Activated CD8-positive, alpha-beta T cell treated with anti-CD3 and anti-CD28 coated beads for 36 hours (primary cell): ENCODE measurements at regions not wholly inside any gene's neighbourhood (a gene's known extent, or its start where the extent isn't known, plus 50 kb on each side); places are given as distances from the start of the nearest gene placed in this dataset.

Experiments
- ATAC-seq: fragments of 200-7000 bp; cut with Tn5 transposase; one replicate; pipeline ENCODE4 v1.10.0; 2021; ENCODE audit warnings: mild to moderate bottlenecking, moderate library complexity
- CTCF ChIA-PET: fragments of 350-600 bp; sonication (Branson Sonifier 250); formaldehyde crosslinking; loops from one replicate; lab custom pipeline; 2021; ENCODE audit warnings: antibody characterized with exemption; lab: Charles Lee
- POLR2A ChIA-PET: fragments of 350-600 bp; sonication (Branson Sonifier 250); formaldehyde crosslinking; loops from one replicate; lab custom pipeline; 2021; ENCODE audit warnings: antibody characterized with exemption; lab: Charles Lee
- DNase-seq: peaks from one replicate; pipeline ENCODE4 v3.0.0-alpha.2; 2020
- H3K27ac Mint-ChIP-seq: one replicate; pipeline ENCODE4 v1.8.0; 2021; ENCODE audit warnings: mild to moderate bottlenecking, mixed read lengths
- H3K27me3 Mint-ChIP-seq: one replicate; pipeline ENCODE4 v1.8.0; 2021; ENCODE audit warnings: mixed read lengths
- H3K36me3 Mint-ChIP-seq: one replicate; pipeline ENCODE4 v1.8.0; 2021; ENCODE audit warnings: low read depth, mixed read lengths
- H3K4me1 Mint-ChIP-seq: one replicate; pipeline ENCODE4 v1.8.0; 2021; ENCODE audit warnings: low read depth, mixed read lengths
- H3K4me3 Mint-ChIP-seq: one replicate; pipeline ENCODE4 v1.8.0; 2021; ENCODE audit warnings: mild to moderate bottlenecking, moderate library complexity, mixed read lengths
- H3K9me3 Mint-ChIP-seq: one replicate; pipeline ENCODE4 v1.8.0; 2021; ENCODE audit warnings: mixed read lengths
- intact Hi-C: fragments of 100-400 bp; cut with micrococcal nuclease; formaldehyde crosslinking; loops from one replicate; pipeline ENCODE4 v1.10.0; 2022
- TF ChIP-seq, protein P1 (sequence below): fragments of 200-600 bp; IDR thresholded peaks from one replicate; pipeline ENCODE4 v1.8.0; 2022; ENCODE audit warnings: antibody characterized with exemption, mild to moderate bottlenecking

DNA sequence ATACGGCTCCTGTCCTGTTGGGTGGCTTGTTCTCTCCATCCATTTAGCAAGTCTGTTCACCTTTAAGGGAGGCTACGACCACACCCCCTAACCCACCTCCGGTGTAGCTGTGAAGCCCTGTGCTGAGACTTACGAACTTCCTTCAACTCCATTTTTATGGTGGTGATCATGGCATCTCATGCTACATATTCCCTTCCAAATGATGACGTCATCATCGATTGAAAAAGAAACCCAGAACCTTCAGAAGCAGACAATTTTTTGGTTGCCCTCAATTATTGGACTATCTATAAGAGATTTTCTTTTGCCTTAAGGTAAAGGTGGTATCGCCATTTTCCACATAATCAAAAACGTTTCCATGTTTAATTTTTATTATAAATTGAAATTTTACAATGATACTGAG is 389.0 kb downstream of the CBLN4 start:
- DNase-seq (no peak), ATAC-seq (no peak)
- Mint-ChIP-seq H3K27ac (no peak overlapping the region), H3K9me3 (peaks cover 10% of the 10 kb centered on the region), H3K4me1 (no peaks in the 10 kb centered on the region), H3K27me3 (no peaks in the 10 kb centered on the region), H3K36me3 (no peaks in the 10 kb centered on the region), H3K4me3 (no peak overlapping the region)
- CTCF ChIA-PET = no interaction called here
- TF ChIP-seq, protein P1, sequence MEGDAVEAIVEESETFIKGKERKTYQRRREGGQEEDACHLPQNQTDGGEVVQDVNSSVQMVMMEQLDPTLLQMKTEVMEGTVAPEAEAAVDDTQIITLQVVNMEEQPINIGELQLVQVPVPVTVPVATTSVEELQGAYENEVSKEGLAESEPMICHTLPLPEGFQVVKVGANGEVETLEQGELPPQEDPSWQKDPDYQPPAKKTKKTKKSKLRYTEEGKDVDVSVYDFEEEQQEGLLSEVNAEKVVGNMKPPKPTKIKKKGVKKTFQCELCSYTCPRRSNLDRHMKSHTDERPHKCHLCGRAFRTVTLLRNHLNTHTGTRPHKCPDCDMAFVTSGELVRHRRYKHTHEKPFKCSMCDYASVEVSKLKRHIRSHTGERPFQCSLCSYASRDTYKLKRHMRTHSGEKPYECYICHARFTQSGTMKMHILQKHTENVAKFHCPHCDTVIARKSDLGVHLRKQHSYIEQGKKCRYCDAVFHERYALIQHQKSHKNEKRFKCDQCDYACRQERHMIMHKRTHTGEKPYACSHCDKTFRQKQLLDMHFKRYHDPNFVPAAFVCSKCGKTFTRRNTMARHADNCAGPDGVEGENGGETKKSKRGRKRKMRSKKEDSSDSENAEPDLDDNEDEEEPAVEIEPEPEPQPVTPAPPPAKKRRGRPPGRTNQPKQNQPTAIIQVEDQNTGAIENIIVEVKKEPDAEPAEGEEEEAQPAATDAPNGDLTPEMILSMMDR = no peak
- POLR2A ChIA-PET = no interaction called here
- intact Hi-C loops = no loop called here

DNA sequence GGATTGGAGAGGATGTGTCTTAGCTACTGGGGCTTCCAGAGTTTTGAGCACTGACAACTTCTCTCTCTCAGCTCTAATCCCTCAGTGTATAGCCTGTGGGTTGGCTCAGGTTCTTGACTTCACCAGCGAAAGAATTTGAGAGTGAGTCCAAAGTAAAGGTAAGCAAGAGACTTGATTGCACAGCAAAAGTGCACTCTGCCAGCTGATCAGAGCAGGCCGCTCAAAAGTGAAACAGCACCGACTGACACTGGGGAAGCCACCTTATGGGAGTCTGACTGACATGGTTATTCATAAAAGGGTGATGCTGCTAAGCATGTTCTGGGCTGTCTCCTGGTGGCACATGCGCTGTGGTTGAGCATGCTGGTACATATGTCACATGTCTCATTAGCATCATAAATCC is 389.5 kb downstream of the CBLN4 start:
- Mint-ChIP-seq H3K4me3 (no peak overlapping the region), H3K36me3 (no peaks in the 10 kb centered on the region), H3K27me3 (no peaks in the 10 kb centered on the region), H3K4me1 (no peaks in the 10 kb centered on the region), H3K27ac (no peak overlapping the region), H3K9me3 (peaks cover 14% of the 10 kb centered on the region)
- TF ChIP-seq, protein P1 = no peak
- CTCF ChIA-PET = no interaction called here
- intact Hi-C loops = no loop called here
- POLR2A ChIA-PET = no interaction called here
- ATAC-seq (no peak), DNase-seq (no peak)

DNA sequence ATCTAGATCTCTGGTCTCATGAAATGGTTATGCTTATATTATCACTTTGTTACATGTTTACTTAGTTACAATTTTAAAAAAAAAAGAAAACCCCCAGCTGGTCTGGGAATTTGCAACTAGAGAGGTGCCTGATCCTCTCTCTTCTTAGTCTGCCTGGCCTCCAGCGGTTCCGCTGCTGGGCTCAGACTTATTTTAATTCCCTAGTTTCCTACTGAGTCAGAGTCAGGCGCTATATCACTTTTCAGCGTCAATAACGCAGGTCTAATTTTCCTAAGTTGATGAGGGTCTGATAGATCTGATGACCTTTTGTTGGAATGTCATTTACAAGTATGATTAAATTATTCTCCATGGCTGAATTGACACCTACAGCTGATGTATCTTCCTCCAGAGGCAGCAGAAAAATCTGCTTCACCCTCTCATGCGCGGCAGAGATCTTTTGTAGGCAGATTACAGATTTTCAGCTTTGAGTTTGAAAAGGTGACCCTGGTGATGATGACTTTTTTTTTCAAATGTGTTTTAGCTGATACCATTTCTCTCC is 391.0 kb downstream of the CBLN4 start:
- no peak overlapping the region for H3K4me3 Mint-ChIP-seq
- ATAC-seq (no peak), DNase-seq (no peak)
- no peaks in the 10 kb centered on the region for H3K36me3 Mint-ChIP-seq
- CTCF ChIA-PET = no interaction called here
- no peak overlapping the region for H3K27ac Mint-ChIP-seq
- no peaks in the 10 kb centered on the region for H3K4me1 Mint-ChIP-seq
- POLR2A ChIA-PET = no interaction called here
- H3K27me3 Mint-ChIP-seq = no peaks in the 10 kb centered on the region
- H3K9me3 Mint-ChIP-seq = peaks cover 12% of the 10 kb centered on the region
- intact Hi-C loops = no loop called here
- TF ChIP-seq, protein P1 = no peak

DNA sequence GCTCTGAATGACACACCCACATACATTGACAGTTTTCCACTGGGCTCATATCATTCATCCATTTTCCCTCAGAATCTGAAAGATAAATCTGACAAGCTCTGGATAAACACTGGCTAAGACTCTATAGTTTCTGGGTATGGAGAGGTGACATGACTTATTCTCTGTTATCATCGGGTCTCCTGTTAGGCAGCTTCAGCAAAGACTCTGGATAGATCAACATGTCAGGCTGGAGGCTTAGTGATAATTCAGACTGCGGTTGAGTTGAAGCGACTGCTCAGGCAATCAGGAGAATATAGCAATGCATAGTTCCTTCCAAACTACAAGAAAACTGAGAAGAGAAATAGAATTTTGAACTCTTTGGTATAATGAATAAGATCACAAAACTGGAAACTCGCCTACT is 394.6 kb downstream of the CBLN4 start:
- H3K9me3 Mint-ChIP-seq = peaks cover 13% of the 10 kb centered on the region
- intact Hi-C loops = no loop called here
- no peak overlapping the region for H3K27ac Mint-ChIP-seq
- no peaks in the 10 kb centered on the region for H3K36me3 Mint-ChIP-seq
- H3K4me1 Mint-ChIP-seq = no peaks in the 10 kb centered on the region
- no peaks in the 10 kb centered on the region for H3K27me3 Mint-ChIP-seq
- ChIA-PET CTCF (no interaction called here), POLR2A (no interaction called here)
- DNase-seq = no peak
- TF ChIP-seq, protein P1 = no peak
- no peak overlapping the region for H3K4me3 Mint-ChIP-seq
- ATAC-seq = no peak

DNA sequence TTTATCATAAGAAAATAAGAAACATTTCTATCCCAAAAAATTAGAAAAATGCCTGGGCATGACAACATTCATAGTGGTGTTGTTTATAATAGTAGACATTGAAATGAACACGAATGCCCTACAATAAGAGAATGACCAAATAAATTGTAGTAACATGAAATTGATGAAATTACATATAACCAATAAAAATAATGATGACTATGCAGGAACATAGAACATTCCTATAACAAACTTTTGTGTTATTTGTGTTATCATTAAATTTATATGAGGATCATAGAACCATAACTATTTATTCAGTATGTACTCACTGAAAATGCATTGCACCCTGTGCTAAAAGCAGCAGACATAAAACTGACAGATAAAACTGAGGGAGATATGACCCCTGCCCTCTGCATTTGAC is 399.7 kb downstream of the CBLN4 start:
- ATAC-seq (no peak), DNase-seq (no peak)
- ChIA-PET CTCF (no interaction called here), POLR2A (no interaction called here)
- Mint-ChIP-seq H3K4me3 (no peak overlapping the region), H3K27me3 (no peaks in the 10 kb centered on the region), H3K4me1 (no peaks in the 10 kb centered on the region), H3K9me3 (peaks cover 2% of the 10 kb centered on the region), H3K27ac (no peak overlapping the region), H3K36me3 (no peaks in the 10 kb centered on the region)
- intact Hi-C loops = no loop called here
- TF ChIP-seq, protein P1 = no peak
